ENCODE measurements at regions not wholly inside any gene's neighbourhood (a gene's known extent, or its start where the extent isn't known, plus 50 kb on each side); places are given as distances from the start of the nearest gene placed in this dataset.

GRCh38 chr9:18059447-18059846, 414.5 kb upstream of the ADAMTSL1 start:
- POLR2A ChIA-PET, result no interaction called here
- Mint-ChIP-seq H3K27me3 (ENCODE audit: insufficient read depth, unreplicated experiment) (no peaks in the 10 kb centered on the region), H3K4me3 (ENCODE audit: unreplicated experiment) (peak overlapping the region; percentile 22), H3K27ac (ENCODE audit: unreplicated experiment) (no peak overlapping the region), H3K36me3 (ENCODE audit: insufficient read depth, unreplicated experiment) (no peaks in the 10 kb centered on the region), H3K9me3 (ENCODE audit: unreplicated experiment) (no peaks in the 10 kb centered on the region), H3K4me1 (ENCODE audit: low read depth, unreplicated experiment) (peaks cover 8% of the 10 kb centered on the region)
- TF ChIP-seq, protein P1, sequence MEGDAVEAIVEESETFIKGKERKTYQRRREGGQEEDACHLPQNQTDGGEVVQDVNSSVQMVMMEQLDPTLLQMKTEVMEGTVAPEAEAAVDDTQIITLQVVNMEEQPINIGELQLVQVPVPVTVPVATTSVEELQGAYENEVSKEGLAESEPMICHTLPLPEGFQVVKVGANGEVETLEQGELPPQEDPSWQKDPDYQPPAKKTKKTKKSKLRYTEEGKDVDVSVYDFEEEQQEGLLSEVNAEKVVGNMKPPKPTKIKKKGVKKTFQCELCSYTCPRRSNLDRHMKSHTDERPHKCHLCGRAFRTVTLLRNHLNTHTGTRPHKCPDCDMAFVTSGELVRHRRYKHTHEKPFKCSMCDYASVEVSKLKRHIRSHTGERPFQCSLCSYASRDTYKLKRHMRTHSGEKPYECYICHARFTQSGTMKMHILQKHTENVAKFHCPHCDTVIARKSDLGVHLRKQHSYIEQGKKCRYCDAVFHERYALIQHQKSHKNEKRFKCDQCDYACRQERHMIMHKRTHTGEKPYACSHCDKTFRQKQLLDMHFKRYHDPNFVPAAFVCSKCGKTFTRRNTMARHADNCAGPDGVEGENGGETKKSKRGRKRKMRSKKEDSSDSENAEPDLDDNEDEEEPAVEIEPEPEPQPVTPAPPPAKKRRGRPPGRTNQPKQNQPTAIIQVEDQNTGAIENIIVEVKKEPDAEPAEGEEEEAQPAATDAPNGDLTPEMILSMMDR (IDR thresholded peaks at IDR 0.05; ENCODE audit: insufficient read depth in 1 of 2, low read depth in 1 of 2, low read length in 1 of 2, severe bottlenecking in 1 of 2, unreplicated experiment in 1 of 2), result no peak
- Histone ChIP-seq H3K4me3 (ENCODE audit: low read depth, low read length) (no peak overlapping the region), H3K36me3 (ENCODE audit: control insufficient read depth, insufficient read depth, low read length) (no peaks in the 10 kb centered on the region), H3K27me3 (replicated peaks; ENCODE audit: control insufficient read depth, insufficient read depth, low read length) (no peaks in the 10 kb centered on the region), H3K9me3 (no peaks in the 10 kb centered on the region), H3K4me1 (peaks cover 19% of the 10 kb centered on the region; the same call in 1 of the 2 replicates)
- intact Hi-C loops (cut with micrococcal nuclease; ENCODE audit: unreplicated experiment), result no loop called here
- DNase-seq, result no peak
- BruUV-seq (replicated peaks), result no TSS peak
- CTCF ChIA-PET, result no interaction called here

DNA sequence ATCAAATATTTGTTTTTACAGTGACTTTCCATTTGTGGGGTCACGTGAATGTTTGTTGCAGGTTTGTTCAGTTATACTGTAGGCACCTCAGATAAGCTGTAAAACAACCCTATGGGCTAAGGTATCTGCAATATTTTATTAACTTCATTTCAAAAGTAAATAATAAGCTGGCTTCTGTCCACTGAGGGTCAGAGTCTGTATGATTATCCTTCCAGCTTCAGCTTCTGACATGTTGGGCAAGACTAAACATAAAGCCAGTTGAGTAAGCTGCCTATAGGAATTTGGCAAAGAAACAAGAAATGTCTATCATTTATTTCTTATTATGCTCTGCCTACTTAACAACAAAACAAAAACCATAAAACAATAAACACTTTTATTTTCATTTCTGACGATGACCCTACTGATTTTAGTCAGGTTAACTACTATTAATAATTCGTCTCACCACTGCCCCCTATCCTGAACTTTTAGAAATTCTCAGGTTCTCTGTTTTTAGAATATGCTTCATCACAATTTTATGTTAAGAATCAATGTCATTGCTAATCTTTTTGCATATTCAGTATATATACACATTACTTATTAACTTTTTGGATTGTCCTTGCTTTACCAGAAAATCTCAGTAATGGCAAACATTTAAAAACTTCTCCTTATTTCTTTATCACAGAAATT, 413.6 kb upstream of the ADAMTSL1 start:
- intact Hi-C loops (cut with micrococcal nuclease; ENCODE audit: unreplicated experiment), result no loop called here
- Mint-ChIP-seq H3K27me3 (ENCODE audit: insufficient read depth, unreplicated experiment) (no peaks in the 10 kb centered on the region), H3K27ac (ENCODE audit: unreplicated experiment) (no peak overlapping the region), H3K4me3 (ENCODE audit: unreplicated experiment) (no peak overlapping the region), H3K9me3 (ENCODE audit: unreplicated experiment) (no peaks in the 10 kb centered on the region), H3K36me3 (ENCODE audit: insufficient read depth, unreplicated experiment) (no peaks in the 10 kb centered on the region), H3K4me1 (ENCODE audit: low read depth, unreplicated experiment) (peaks cover 8% of the 10 kb centered on the region)
- TF ChIP-seq, protein P1 (IDR thresholded peaks at IDR 0.05; ENCODE audit: insufficient read depth in 1 of 2, low read depth in 1 of 2, low read length in 1 of 2, severe bottlenecking in 1 of 2, unreplicated experiment in 1 of 2), result no peak
- Histone ChIP-seq H3K4me3 (ENCODE audit: low read depth, low read length) (no peak overlapping the region), H3K36me3 (ENCODE audit: control insufficient read depth, insufficient read depth, low read length) (no peaks in the 10 kb centered on the region), H3K4me1 (peaks cover 19% of the 10 kb centered on the region; the same call in 1 of the 2 replicates), H3K9me3 (no peaks in the 10 kb centered on the region), H3K27me3 (replicated peaks; ENCODE audit: control insufficient read depth, insufficient read depth, low read length) (no peaks in the 10 kb centered on the region)
- DNase-seq, result no peak
- BruUV-seq (replicated peaks), result no TSS peak
- ChIA-PET POLR2A (no interaction called here), CTCF (no interaction called here)

- Mint-ChIP-seq H3K4me1 (ENCODE audit: low read depth, unreplicated experiment) (peaks cover 8% of the 10 kb centered on the region), H3K36me3 (ENCODE audit: insufficient read depth, unreplicated experiment) (no peaks in the 10 kb centered on the region), H3K4me3 (ENCODE audit: unreplicated experiment) (no peak overlapping the region), H3K27me3 (ENCODE audit: insufficient read depth, unreplicated experiment) (no peaks in the 10 kb centered on the region), H3K27ac (ENCODE audit: unreplicated experiment) (no peak overlapping the region), H3K9me3 (ENCODE audit: unreplicated experiment) (no peaks in the 10 kb centered on the region)
- Histone ChIP-seq H3K9me3 (no peaks in the 10 kb centered on the region), H3K4me1 (peaks cover 19% of the 10 kb centered on the region; the same call in 1 of the 2 replicates), H3K36me3 (ENCODE audit: control insufficient read depth, insufficient read depth, low read length) (no peaks in the 10 kb centered on the region), H3K27me3 (replicated peaks; ENCODE audit: control insufficient read depth, insufficient read depth, low read length) (no peaks in the 10 kb centered on the region), H3K4me3 (ENCODE audit: low read depth, low read length) (no peak overlapping the region)
- ChIA-PET POLR2A (no interaction called here), CTCF (no interaction called here)
- DNase-seq, result no peak
- no TSS peak for BruUV-seq (replicated peaks)
- intact Hi-C loops (cut with micrococcal nuclease; ENCODE audit: unreplicated experiment), result no loop called here
- TF ChIP-seq, protein P1 (IDR thresholded peaks at IDR 0.05; ENCODE audit: insufficient read depth in 1 of 2, low read depth in 1 of 2, low read length in 1 of 2, severe bottlenecking in 1 of 2, unreplicated experiment in 1 of 2), result no peak
Measured at GRCh38 chr9:18061332-18061731, 412.6 kb upstream of the ADAMTSL1 start.
